ENCODE measurements at regions not wholly inside any gene's neighbourhood (a gene's known extent, or its start where the extent isn't known, plus 50 kb on each side); places are given as distances from the start of the nearest gene placed in this dataset.

- H3K4me3 ChIP-seq (ENCODE audit: low read depth, low read length), result no peak overlapping the region
- DNase-seq (ENCODE audit: low read depth), result no peak
- TF ChIP-seq, protein P1, sequence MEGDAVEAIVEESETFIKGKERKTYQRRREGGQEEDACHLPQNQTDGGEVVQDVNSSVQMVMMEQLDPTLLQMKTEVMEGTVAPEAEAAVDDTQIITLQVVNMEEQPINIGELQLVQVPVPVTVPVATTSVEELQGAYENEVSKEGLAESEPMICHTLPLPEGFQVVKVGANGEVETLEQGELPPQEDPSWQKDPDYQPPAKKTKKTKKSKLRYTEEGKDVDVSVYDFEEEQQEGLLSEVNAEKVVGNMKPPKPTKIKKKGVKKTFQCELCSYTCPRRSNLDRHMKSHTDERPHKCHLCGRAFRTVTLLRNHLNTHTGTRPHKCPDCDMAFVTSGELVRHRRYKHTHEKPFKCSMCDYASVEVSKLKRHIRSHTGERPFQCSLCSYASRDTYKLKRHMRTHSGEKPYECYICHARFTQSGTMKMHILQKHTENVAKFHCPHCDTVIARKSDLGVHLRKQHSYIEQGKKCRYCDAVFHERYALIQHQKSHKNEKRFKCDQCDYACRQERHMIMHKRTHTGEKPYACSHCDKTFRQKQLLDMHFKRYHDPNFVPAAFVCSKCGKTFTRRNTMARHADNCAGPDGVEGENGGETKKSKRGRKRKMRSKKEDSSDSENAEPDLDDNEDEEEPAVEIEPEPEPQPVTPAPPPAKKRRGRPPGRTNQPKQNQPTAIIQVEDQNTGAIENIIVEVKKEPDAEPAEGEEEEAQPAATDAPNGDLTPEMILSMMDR (IDR thresholded peaks at IDR 0.05; ENCODE audit: insufficient read depth, low read depth, low read length), result no peak
These were observed 152.9 kb downstream of the DNAJB9 start for GRCh38 chr7:108722561-108722960.

DNA sequence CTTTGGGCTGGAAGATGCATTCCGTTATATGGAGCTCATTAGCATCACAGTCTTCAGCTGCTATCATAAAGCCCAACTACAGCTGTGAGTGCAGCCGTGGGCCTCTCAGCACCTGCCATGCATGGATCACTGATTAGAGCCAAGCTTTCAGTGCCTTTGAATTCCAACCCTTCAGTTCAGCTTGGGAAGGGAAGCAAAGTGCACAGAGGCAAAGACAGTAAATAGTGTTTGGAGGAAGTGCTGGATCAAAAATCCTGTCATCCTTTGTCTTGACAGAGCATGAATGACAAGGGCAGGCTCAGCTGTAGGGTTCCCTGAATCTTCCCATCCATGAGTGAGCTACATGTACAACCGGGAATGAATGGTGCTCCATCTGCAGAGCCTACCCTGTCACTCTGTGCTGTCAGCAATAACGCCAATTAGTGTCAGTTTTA, 153.7 kb downstream of the DNAJB9 start:
- no peak overlapping the region for H3K4me3 ChIP-seq (ENCODE audit: low read depth, low read length)
- DNase-seq (ENCODE audit: low read depth), result no peak
- TF ChIP-seq, protein P1 (IDR thresholded peaks at IDR 0.05; ENCODE audit: insufficient read depth, low read depth, low read length), result no peak

DNA sequence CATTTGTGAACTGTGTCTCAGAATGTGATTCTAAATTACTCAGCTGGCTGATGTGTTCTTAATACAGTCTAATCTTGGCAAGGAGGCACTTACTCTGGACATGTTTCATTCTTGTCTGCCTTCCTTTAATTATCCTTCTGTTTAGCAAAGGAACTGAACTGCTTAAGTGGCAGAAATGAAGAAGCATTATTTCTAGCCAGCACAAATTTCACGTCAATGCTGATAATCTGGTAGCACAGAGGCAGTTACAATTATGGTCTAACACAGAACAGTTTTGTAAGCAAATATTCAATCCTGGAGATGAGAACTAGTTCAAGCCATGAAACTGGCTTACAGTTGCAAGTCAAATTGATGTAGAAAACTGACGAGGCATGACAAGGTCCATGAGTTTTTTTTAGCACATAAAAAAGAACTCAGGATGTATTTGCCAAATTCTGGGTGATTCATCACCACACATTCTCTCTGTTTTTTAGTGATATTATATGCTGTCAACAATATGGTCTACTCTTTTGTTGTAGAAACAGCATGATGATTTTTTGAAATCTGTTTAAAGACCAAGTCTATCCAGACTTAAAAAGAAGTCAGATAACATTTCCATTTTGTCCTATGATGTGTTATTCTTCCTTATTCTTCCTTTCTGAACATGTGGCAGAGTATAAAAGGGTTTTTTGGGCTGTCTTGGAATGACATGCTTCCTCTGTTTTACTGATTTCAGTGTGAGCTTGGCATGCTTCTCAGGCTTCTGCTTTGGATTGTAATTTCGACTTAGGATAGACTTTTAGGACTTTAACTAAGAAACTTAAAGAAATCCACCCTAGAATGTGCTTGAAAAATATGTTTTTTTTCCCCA, 154.8 kb downstream of the DNAJB9 start:
- DNase-seq (ENCODE audit: low read depth), result no peak
- TF ChIP-seq, protein P1 (IDR thresholded peaks at IDR 0.05; ENCODE audit: insufficient read depth, low read depth, low read length), result no peak
- no peak overlapping the region for H3K4me3 ChIP-seq (ENCODE audit: low read depth, low read length)

DNA sequence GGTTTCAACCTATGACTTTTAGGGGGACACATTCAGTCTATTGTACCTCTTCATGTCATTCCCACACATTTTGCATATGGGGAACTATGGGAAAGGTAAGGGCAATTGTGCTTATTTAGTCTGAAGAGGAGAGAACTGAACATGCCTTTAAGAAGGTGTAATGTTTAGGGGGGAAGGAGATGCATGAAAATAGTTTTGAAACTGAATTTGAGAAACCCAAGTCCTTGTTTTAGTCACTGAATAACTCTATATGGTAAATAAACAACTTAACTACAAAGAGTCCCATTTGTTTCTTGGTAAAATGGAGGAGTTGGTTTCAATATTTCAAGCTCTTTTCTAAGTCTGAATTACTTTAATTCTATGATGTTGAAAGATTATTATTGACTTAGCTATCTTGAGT, 166.1 kb downstream of the DNAJB9 start:
- TF ChIP-seq, protein P1 (IDR thresholded peaks at IDR 0.05; ENCODE audit: insufficient read depth, low read depth, low read length), result no peak
- H3K4me3 ChIP-seq (ENCODE audit: low read depth, low read length), result no peak overlapping the region
- DNase-seq (ENCODE audit: low read depth), result no peak

DNA sequence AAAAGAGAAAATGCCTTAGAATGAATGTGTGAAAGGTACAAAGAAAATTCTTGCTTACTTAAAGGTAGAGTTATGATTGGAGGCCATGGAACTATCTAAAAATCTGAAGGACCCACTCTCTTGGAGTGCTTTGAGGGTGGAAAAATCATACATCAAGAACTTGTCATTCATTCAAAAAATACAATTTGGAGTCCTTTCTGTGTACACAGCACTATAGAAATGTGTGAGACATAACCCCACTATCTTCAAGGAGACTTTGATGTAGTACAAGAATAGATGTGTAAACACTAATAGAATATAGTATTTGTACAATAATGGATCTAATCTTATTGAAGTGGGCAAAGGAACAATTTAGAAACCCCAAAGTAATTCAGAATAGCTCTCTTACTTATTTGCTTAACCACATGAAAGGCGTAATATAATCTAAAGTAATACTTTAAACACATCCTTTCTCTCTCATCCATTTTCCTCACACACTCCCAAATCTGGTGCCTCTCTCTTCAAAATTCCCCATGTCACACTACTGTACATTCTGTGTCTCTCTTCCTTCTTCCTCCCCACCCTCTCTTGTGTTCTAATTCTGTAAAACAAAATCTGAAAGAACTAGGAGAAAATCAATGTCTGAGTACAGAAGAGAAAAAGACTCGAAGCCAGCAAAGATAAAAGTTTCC, 166.7 kb downstream of the DNAJB9 start:
- no peak for DNase-seq (ENCODE audit: low read depth)
- H3K4me3 ChIP-seq (ENCODE audit: low read depth, low read length), result no peak overlapping the region
- TF ChIP-seq, protein P1 (IDR thresholded peaks at IDR 0.05; ENCODE audit: insufficient read depth, low read depth, low read length), result no peak

DNA sequence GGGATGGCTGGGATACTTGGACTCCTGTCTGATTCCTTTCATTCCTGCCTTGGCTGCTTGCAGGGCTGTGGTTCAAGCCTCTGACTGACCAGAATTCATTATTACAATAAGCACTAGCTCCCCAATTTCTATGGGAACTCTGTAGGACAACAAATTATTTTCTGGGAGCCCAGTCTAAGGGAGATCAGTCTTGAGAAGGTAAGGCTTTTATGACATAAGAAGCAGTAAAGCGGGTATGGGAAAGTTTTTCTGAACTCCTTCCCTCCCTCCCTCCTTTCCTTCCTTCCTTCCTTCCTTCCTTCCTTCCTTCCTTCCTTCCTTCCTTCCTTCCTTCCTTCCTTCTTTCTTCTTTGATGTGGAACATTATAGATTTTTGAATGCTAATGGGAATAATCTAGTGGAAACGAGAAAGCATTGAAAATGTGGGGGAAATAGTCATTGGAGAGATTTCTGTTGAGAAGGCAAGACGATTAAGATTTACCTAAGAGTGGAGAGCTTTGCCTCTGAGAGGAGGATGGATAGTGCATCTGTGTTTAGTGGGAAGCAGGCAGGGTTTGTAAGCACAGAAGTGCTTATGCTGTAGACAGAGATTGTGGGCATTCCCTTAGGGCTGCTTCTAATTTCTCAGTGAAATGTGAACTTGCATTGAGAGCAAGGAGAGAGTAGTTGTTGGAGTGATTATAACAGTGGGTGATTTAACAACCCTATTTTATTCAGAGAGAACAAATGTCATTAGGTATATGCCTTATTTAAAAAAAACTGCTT, 201.5 kb downstream of the DNAJB9 start:
- TF ChIP-seq, protein P1 (IDR thresholded peaks at IDR 0.05; ENCODE audit: insufficient read depth, low read depth, low read length), result no peak
- no peak for DNase-seq (ENCODE audit: low read depth)
- no peak overlapping the region for H3K4me3 ChIP-seq (ENCODE audit: low read depth, low read length)
